Fibroblast of peridontal ligament (primary cell): ENCODE measurements at regions not wholly inside any gene's neighbourhood (a gene's known extent, or its start where the extent isn't known, plus 50 kb on each side); places are given as distances from the start of the nearest gene placed in this dataset.
"Not testable (repeated sequence)": the region's sequence is repeated elsewhere in the genome, so short reads cannot be mapped to it uniquely, and the experiment has no call there.

Experiments used
- DNase-seq: peaks from one replicate; pipeline ENCODE4 v3.0.0-alpha.2; 2010; ENCODE audit errors: extremely low read depth

GRCh38 chr1:145191272-145191675 lies 50.7 kb downstream of the PPIAL4D start:
- not testable (repeated sequence) for DNase-seq

GRCh38 chr1:145189543-145190030 lies 52.4 kb downstream of the PPIAL4D start:
- DNase-seq, result not testable (repeated sequence)

GRCh38 chr1:145188869-145189542 lies 53.0 kb downstream of the PPIAL4D start:
- peak; percentile 1 for DNase-seq

- not testable (repeated sequence) for DNase-seq
Observed at GRCh38 chr1:145182606-145183413, 59.2 kb downstream of the PPIAL4D start.

- DNase-seq, result not testable (repeated sequence)
Observed at GRCh38 chr1:145176285-145176925, 65.6 kb downstream of the PPIAL4D start.

GRCh38 chr1:145174377-145174776 lies 67.6 kb downstream of the PPIAL4D start:
- not testable (repeated sequence) for DNase-seq

- not testable (repeated sequence) for DNase-seq
Observed at GRCh38 chr1:145168220-145168848, 72.6 kb downstream of the FAM72D start.

GRCh38 chr1:145164360-145164759 lies 68.6 kb downstream of the FAM72D start:
- DNase-seq, result not testable (repeated sequence)
